Peyer's patch (tissue), 4 donors: ENCODE measurements at regions not wholly inside any gene's neighbourhood (a gene's known extent, or its start where the extent isn't known, plus 50 kb on each side); places are given as distances from the start of the nearest gene placed in this dataset.

Source experiments
- CTCF ChIP-seq, 6 experiments: fragments of 450-650 bp in 4 of 6; fragments of 200-600 bp in 2 of 6; sonication (generic) in 1 of 6; IDR thresholded peaks; one replicate each; pipeline ENCODE4 v1.5.1; 2017 to 2019; ENCODE audit warnings: antibody characterized with exemption in 6 of 6, mild to moderate bottlenecking in 3 of 6, moderate library complexity in 1 of 6
- POLR2A ChIP-seq, 2 donors: fragments of 450-650 bp; IDR thresholded peaks; one replicate each; pipeline ENCODE4 v1.5.1; 2017; ENCODE audit warnings: antibody characterized with exemption in 2 of 2, mild to moderate bottlenecking in 2 of 2, moderate library complexity in 2 of 2

- TF ChIP-seq CTCF (IDR thresholded peaks at IDR 0.05) = no peak
- no peak for TF ChIP-seq POLR2A (IDR thresholded peaks at IDR 0.05)
Observed at GRCh38 chr15:87508086-87508485, 748.5 kb downstream of the NTRK3 start.
